ENCODE measurements at regions not wholly inside any gene's neighbourhood (a gene's known extent, or its start where the extent isn't known, plus 50 kb on each side); places are given as distances from the start of the nearest gene placed in this dataset.
"Not testable (repeated sequence)": the region's sequence is repeated elsewhere in the genome, so short reads cannot be mapped to it uniquely, and the experiment has no call there.

DNA sequence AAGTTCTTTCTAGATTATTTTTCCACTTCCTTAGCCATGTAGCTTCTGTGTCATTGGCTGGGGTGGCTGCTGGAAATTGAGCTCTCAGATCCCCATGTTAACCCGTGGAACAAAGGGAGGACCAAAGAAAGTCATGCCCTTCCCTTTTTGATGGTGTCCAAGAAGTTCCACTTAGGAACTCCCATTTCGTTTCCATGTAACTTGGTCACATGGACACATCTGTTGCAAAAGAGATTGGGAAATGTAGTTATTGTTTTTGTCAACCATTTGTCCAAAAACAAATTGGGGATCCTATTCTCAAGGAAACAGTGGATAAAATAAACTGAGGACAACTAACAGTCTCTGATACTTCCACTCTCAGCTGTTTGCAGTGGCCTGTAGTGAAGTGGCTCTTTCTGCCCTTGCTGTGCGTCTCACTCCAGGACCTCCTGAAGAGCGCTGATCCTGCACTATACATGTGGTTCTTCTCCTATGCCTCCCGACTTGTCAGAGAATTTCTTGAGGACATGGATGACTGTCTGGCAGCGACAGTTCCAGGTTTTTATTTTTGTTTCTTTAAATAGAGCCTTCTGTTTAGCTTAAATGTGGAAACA, 125.3 kb upstream of the LNX1 start:
- DNase-seq (ENCODE audit: low read depth, low spot score): no peak

- DNase-seq (ENCODE audit: low read depth, low spot score): no peak
Measured at GRCh38 chr4:53716011-53716410, 124.7 kb upstream of the LNX1 start.

GRCh38 chr4:53714236-53715140, 123.2 kb upstream of the LNX1 start:
- no peak for DNase-seq (ENCODE audit: low read depth, low spot score)

DNA sequence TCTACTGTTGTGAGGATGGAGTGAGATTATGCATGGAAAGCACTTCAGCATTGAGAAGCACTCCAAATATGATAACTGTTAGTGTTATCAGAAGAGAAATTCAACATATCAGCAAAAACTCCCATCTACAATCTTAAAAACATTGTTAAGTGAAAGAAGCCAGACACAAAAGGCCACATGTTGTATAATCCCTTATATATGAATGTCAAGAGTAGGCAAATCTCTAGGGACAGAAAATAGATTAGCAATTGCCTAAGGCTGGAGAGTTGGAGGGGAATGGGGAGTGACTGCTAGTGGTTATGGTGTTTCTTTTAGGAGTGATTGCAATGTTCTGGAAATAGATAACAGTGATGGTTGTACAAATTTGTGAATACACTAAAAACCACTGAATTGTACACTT, 122.5 kb upstream of the LNX1 start:
- DNase-seq (ENCODE audit: low read depth, low spot score): no peak

GRCh38 chr4:53713296-53713695, 122.0 kb upstream of the LNX1 start:
- DNase-seq (ENCODE audit: low read depth, low spot score): no peak

DNA sequence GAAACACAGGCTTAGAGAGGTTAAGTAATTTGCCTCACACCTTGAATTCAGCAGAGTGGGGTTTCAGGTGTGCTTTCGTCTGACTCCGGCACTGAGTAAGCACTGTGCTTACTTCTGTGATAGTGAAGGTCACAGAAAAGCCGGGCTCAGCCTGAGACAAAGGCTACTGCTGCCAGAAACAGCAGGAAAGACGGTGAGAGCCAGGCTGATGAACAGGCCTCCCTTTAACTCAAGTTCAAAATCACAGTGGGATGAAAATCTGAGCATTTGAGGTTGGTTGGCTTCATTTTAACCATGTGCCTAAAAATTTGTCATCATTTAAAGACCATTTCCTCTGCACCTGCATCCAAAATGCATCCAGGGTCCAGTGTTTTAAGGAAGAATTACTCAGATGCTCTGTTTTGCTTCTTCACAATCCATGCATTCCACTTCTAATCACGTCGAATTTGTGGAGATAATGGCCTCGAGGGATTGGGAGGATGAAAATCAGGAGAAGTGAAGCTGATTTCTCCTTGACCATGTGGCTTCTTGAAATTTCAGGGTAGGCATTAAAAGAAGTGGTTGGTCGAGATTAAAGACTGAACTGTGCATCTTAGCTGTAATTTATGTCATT, 121.2 kb upstream of the LNX1 start:
- DNase-seq (ENCODE audit: low read depth, low spot score): no peak

GRCh38 chr4:53711926-53712325, 120.6 kb upstream of the LNX1 start:
- DNase-seq (ENCODE audit: low read depth, low spot score): no peak

DNA sequence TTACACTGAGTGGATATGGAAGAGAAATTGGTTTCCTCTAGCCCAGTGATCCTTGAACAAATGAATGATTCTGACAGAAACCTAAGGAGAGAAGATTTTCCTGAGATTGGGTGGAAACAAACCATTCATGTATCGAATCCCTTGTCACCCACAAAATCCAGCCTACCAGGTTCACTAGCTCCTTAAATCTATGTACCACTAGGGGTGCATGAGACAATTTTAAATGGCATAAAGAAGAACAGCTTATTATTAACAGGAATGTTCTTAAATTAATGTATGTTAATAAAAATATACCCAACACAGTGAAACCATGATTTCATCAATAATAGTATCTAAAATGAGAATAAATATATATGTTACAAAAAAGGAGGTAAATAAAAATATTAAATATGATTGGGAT, 118.4 kb upstream of the LNX1 start:
- no peak for DNase-seq (ENCODE audit: low read depth, low spot score)

- DNase-seq (ENCODE audit: low read depth, low spot score): no peak
Measured at GRCh38 chr4:53707491-53707890, 116.2 kb upstream of the LNX1 start.

- DNase-seq (ENCODE audit: low read depth, low spot score): no peak
Measured at GRCh38 chr4:53706422-53707032, 115.2 kb upstream of the LNX1 start.

DNA sequence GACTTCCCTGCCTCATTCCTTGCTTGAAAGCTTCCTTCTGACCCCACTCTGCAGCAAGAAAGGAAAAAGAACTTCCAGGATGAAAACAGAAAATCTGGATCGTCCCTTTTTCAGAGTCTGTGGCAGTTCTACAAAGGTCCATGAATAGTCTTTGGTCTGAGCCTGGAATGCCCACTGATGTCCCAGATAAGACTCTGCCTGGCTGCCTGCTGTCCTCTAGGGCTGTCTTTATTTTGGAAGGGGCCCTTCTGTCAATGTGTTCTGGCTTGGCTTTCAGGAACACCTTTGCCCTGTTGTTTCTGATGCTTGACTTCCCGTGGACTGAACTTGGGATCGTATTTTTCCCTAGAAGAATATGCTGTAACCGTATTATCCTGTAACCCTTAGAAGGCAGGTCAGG, 114.7 kb upstream of the LNX1 start:
- no peak for DNase-seq (ENCODE audit: low read depth, low spot score)

DNA sequence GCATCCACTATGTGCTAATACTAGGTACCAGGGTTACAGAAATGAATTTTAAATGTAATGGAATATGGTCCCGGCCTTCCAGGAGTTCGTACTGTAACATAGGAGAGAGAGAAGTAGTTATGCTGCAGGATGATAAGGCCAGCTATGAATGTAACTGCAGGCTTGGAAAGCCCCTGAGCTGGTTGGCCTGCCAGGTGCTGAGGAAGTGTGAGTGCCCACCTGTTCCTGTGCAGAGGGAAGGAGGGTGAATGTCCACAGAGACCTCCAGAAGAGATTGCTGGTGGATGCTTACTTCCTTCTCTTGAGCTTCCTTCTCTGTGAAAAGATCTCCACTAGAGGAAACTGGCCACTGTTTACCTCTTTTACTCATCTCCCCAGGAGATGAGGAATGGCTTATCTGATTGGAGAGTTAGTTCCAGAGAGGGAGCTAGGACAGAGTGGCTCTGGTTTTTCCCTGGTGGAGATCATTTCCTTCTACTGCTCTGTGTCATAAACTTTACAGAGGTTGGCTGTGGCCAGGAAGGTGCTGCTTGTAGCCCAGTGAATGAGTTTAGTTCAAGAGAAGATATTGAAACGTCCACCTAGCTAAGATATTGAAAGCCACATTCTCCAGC, 114.0 kb upstream of the LNX1 start:
- no peak for DNase-seq (ENCODE audit: low read depth, low spot score)

DNA sequence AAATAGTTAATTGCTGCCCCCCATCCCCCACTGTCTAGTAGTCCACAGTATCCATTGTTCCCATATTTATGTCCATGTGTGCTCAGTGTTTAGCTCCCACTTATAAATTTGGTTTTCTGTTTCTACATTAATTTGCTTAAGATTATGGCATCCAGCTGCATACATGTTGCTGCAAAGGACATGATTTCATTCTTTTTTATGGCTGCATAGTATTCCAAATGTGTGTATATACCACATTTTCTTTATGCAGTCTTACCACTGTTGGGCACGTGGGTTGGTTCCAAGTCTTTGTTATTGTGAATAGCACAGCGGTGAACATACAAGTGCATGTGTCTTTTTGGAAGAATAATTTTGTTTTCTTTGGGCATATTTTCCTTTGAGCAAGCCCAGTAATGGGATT, 113.0 kb upstream of the LNX1 start:
- DNase-seq (ENCODE audit: low read depth, low spot score): no peak

DNA sequence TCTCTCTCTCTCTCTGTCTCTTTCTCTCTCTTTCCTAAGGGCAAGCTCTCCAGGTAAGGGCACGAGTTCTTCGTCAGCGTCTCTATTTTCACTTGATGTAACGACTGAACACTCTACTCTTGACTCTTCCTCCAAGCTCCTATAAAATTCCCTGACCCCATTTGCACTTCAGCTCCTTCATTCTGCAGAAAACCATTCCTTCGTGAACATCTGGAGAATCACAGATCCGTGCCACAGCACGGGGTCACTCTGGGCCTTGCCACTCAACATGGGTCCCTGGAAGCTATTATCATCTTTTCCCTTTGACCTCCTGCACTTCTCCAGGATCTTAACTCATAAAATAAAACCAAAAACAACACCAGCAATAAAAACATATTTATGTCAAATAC, 112.0 kb upstream of the LNX1 start:
- no peak for DNase-seq (ENCODE audit: low read depth, low spot score)

DNA sequence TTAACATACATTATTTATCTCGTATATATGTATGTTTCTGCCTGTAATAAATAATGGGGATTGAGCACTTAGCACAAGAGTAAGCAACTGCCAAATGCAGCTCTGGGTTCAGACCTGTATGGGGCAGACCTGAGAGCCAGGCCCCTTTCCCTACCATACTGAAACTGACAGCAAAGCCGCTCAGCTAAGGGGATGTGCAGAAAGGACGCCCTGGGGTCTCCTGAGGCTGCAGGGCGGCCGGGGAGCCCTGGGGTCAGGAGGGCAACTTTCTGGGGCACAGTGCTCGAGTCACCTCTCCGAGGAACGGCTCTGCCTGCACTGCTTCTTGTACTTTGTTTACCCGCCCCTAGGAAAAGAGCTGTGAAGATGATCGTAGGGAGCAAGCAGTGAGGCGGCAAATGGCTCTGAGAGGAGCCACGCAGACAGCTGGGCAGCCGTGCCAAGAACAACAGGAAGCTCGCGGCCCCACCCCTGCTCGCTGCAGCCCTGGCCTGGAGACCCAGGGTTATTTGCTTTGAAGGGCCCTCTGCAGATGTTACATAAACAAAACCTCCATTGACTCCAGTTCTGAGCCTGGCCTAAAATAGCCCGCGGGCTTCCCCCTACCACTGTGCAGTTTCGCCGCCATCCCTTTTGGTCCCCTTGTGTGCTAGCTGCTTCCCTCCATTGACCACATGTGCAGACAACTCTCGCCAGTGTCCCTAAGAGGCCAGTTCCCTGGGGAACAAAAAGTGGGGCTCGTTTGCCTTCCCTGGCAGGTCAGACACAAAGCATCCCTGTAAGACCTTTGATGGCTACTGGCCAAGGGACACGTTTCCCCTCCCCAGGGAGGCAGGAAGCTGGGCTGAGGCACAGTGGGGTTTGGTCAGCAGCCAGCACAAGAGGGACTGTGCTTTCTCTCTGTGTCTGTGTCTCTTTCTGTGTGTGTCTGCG, 111.3 kb upstream of the LNX1 start:
- no peak for DNase-seq (ENCODE audit: low read depth, low spot score)

DNA sequence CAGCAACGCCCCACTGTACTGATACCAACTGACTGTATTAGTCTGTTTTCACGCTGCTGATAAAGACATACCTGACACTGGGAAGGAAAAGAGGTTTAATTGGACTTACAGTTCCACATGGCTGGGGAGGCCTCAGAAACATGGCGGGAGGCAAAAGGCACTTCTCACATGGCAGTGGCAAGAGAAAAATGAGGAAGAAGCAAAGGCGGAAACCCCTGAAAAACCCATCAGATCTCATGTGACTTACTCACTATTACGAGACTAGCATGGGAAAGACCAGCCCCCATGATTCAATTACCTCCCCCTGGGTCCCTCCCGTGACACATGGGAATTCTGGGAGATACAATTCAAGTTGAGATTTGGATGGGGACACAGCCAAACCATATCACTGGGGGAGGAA, 110.0 kb upstream of the LNX1 start:
- DNase-seq (ENCODE audit: low read depth, low spot score): not testable (repeated sequence)

DNA sequence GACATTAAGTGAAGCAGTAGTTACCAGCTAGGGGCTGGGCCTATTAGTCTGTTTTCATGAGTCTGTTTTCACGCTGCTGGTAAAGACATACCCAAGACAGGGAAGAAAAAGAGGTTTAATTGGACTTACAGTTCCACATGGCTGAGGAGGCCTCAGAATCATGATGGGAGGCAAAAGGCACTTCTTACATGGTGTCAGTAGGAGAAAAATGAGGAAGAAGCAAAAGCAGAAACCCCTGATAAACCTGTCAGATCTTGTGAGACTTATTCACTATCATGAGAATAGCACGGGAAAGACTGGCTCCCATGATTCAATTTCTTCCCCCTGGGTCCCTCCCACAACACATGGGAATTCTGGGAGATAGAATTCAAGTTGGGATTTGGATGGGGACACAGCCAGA, 108.0 kb upstream of the LNX1 start:
- not testable (repeated sequence) for DNase-seq (ENCODE audit: low read depth, low spot score)

- DNase-seq (ENCODE audit: low read depth, low spot score): no peak
Measured at GRCh38 chr4:53697016-53697685, 105.9 kb upstream of the LNX1 start.

GRCh38 chr4:53695540-53696463, 104.5 kb upstream of the LNX1 start:
- DNase-seq (ENCODE audit: low read depth, low spot score): no peak
